ENCODE measurements at regions not wholly inside any gene's neighbourhood (a gene's known extent, or its start where the extent isn't known, plus 50 kb on each side); places are given as distances from the start of the nearest gene placed in this dataset.

DNA sequence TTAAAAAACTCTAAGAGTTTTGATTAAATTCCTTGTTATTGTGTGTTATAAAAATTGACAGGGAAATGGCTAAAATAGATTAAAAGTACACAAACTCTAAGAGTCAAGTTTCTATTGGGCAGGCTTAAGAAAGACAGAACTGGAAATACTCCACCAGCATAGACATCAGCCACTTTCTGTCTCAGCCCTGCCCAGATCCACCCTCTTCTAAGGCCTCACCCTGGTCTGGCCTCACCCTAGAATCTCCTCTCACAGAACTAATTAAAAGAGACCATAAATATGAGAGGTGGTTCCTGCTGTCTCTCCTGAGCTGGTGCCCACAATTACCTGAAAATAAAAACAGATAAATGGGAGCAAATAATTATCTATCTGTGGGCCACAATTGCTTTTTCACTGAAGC lies 1951.0 kb downstream of the TP53TG3F start:
- no peak for DNase-seq

DNA sequence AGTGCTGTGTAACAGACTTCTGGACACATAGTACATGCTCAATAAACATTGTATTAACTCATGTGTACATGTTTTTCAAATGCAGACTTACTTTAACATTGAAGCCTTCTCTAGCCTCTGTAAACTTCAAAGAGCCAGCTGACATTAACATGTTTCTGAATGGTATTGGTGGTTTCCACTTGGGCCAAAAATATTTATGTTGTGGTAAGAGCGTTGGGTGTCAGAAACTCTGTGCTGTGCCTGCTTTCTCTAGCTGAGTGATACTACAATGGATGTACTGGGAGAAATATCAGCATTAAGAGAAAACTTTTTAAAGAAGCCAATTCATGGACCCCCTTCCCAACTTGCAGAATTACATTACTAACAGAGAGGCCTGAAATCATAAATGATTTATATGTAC lies 1951.7 kb downstream of the TP53TG3F start:
- no peak for DNase-seq

More for the DNA sequence above, 1951.0 kb downstream of the TP53TG3F start:
- Mint-ChIP-seq H3K4me3 (no peak overlapping the region), H3K27me3 (ENCODE audit: low read depth) (no peaks in the 10 kb centered on the region), H3K36me3 (ENCODE audit: insufficient read depth in 2 of 2) (peaks cover 3 to 9% of the 10 kb centered on the region in 2 donors), H3K27ac (no peak overlapping the region), H3K9me3 (peaks cover 9 to 24% of the 10 kb centered on the region in 2 donors), H3K4me1 (ENCODE audit: low read depth) (no peaks in the 10 kb centered on the region)
- no peak for ATAC-seq (replicated peaks in 1 of 2)

DNA sequence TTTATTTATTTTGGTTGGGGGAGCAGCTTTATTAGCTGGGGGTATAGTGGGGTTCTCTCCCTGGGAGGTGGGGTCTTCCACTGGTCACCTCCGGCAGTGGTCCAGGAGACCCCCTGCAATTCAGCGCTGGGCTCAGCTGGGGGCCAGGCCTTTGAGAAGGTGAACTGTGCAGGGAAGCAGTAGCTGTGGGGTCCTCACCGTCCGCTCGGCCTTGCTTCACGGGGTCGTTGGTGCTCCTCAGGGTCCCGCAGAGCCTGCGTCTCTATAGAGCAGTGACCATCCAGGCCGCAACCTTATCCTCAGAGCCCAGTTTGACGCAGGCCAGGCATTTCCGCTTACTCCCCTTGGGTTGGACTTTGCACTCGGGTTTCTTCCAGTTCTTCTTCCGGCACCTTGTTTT lies 1954.7 kb downstream of the TP53TG3F start:
- H3K27ac Mint-ChIP-seq: no peak overlapping the region
- H3K4me3 Mint-ChIP-seq: no peak overlapping the region
- DNase-seq (no peak), ATAC-seq (replicated peaks in 1 of 2) (no peak)
- H3K36me3 Mint-ChIP-seq (ENCODE audit: insufficient read depth in 2 of 2): peaks cover 0 to 5% of the 10 kb centered on the region in 2 donors
- H3K27me3 Mint-ChIP-seq (ENCODE audit: low read depth): no peaks in the 10 kb centered on the region
- H3K9me3 Mint-ChIP-seq: peaks cover 10 to 14% of the 10 kb centered on the region in 2 donors
- no peaks in the 10 kb centered on the region for H3K4me1 Mint-ChIP-seq (ENCODE audit: low read depth)

More for the DNA sequence above, 1951.7 kb downstream of the TP53TG3F start:
- ATAC-seq (replicated peaks in 1 of 2): no peak
- H3K36me3 Mint-ChIP-seq (ENCODE audit: insufficient read depth in 2 of 2): peaks cover 3 to 9% of the 10 kb centered on the region in 2 donors
- H3K4me3 Mint-ChIP-seq: no peak overlapping the region
- no peaks in the 10 kb centered on the region for H3K4me1 Mint-ChIP-seq (ENCODE audit: low read depth)
- peaks cover 10 to 23% of the 10 kb centered on the region in 2 donors for H3K9me3 Mint-ChIP-seq
- no peaks in the 10 kb centered on the region for H3K27me3 Mint-ChIP-seq (ENCODE audit: low read depth)
- no peak overlapping the region for H3K27ac Mint-ChIP-seq

DNA sequence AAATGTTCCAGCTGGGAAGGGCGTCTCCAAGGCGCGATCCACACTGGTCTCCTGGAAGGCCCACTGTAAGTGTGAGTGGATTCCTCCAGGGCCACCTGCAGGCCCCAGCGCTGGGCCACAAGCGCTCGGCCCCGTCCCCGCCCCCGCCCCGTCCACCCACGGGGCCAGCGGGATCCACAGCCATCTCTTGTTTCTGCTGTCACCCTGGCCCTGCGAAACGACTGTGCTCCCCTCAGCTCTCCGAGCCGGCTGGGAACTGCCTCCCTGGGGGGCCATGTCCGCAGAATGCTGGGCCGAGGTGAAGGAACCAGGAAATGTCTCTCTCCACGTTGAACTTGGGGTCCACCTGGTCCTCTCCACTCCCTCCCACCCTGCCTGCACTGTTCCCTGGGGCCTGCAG lies 1955.2 kb downstream of the TP53TG3F start:
- Mint-ChIP-seq H3K9me3 (peaks cover 10 to 15% of the 10 kb centered on the region in 2 donors), H3K36me3 (ENCODE audit: insufficient read depth in 2 of 2) (peaks cover 0 to 6% of the 10 kb centered on the region in 2 donors)
- no peak for DNase-seq

DNA sequence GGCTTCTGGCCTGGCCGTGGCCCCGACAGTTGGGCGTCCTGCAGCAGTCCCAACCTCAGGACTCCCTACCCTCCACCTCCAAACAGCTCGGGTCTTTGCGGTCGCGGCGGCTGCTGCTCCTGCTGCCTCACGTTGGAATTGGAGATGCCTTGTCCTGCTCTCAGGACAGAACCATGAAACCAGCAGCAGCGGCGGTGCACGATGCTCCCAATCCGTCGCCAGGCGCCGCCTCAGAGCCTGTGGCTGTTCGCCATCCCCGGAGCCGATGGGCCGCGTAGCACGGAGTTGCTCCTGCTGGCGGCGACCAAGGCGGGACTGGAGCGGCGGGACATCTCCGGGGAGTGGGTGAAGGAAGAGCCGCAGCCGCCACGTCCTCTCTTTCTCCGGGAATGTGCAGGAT lies 1965.9 kb downstream of the TP53TG3F start:
- peaks cover 10 to 19% of the 10 kb centered on the region in 2 donors for H3K9me3 Mint-ChIP-seq
- no peaks in the 10 kb centered on the region for H3K4me1 Mint-ChIP-seq (ENCODE audit: low read depth)
- H3K4me3 Mint-ChIP-seq: no peak overlapping the region
- H3K36me3 Mint-ChIP-seq (ENCODE audit: insufficient read depth in 2 of 2): peaks cover 0 to 3% of the 10 kb centered on the region in 2 donors
- H3K27me3 Mint-ChIP-seq (ENCODE audit: low read depth): no peaks in the 10 kb centered on the region
- DNase-seq (no peak), ATAC-seq (replicated peaks in 1 of 2) (no peak)
- no peak overlapping the region for H3K27ac Mint-ChIP-seq

More for the DNA sequence above, 1955.2 kb downstream of the TP53TG3F start:
- H3K4me3 Mint-ChIP-seq: no peak overlapping the region
- ATAC-seq (replicated peaks in 1 of 2): no peak
- H3K27ac Mint-ChIP-seq: no peak overlapping the region
- H3K27me3 Mint-ChIP-seq (ENCODE audit: low read depth): no peaks in the 10 kb centered on the region
- no peaks in the 10 kb centered on the region for H3K4me1 Mint-ChIP-seq (ENCODE audit: low read depth)

DNA sequence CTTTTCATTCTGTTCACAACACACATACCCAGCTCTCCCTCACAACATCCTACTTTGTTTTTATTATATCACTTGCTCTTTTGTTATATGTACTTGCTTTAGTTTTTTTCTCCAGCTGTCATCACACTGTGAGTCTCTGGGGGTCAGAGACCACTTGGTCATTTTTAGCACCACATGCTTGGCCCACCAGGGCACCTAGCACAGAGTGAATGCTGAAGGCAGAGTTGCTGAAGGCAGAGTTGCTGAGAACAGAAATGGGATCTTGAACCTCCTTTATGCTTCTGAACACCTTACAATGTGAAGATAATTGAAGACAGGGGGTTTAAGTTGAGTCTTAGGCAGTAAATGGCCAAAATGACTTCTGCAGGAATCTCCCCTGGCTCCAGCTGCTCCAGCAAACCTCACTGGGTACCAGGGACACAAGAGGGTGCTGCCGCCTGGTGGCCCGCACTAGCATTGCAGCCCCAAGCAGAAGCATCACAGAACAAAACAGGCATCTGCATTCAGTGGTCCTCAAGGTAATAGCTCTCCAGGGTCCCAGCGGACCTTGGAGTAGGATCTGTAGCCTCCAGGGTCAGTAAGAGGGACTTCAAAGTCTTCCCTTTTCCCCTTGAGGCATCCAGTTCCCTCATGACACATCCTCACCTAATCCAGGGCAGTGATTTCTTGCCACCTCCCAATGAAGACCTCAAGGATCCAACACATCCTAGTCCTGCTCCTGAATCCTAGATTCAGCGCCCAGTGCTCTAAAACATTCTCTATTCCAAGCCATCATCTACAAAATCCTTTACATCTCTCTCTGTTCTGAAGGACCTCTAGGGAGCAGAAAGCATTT lies 1972.6 kb downstream of the TP53TG3F start:
- H3K27ac Mint-ChIP-seq: no peak overlapping the region
- no peaks in the 10 kb centered on the region for H3K36me3 Mint-ChIP-seq (ENCODE audit: insufficient read depth in 2 of 2)
- no peak overlapping the region for H3K4me3 Mint-ChIP-seq
- H3K4me1 Mint-ChIP-seq (ENCODE audit: low read depth): no peaks in the 10 kb centered on the region
- DNase-seq (peak; percentile 9), ATAC-seq (replicated peaks in 1 of 2) (no peak)
- H3K27me3 Mint-ChIP-seq (ENCODE audit: low read depth): no peaks in the 10 kb centered on the region
- peaks cover 8 to 19% of the 10 kb centered on the region in 2 donors for H3K9me3 Mint-ChIP-seq

DNA sequence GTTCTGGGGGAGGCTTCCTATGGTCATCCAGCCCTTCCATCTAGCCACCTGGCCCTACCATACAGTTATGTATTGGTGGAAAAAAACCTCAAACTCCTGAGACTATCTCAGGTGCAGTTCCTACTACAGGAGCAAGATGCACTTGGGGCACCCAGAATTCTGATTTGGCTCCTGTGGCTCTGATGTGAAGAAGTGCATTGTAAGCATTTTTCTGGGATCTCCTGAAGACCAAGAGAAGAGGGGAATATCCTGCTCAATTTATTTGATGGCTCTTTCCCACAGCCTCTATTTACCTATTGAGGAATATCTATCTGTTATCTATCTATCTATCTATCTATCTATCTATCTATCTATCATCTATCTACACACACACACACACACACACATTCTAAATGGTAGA lies 1981.5 kb downstream of the TP53TG3F start:
- Mint-ChIP-seq H3K36me3 (ENCODE audit: insufficient read depth in 2 of 2) (peaks cover 0 to 4% of the 10 kb centered on the region in 2 donors), H3K27me3 (ENCODE audit: low read depth) (no peaks in the 10 kb centered on the region), H3K4me3 (no peak overlapping the region), H3K27ac (no peak overlapping the region), H3K4me1 (ENCODE audit: low read depth) (no peaks in the 10 kb centered on the region), H3K9me3 (peaks cover 5 to 16% of the 10 kb centered on the region in 2 donors)
- ATAC-seq (replicated peaks in 1 of 2): no peak
- no peak for DNase-seq

DNA sequence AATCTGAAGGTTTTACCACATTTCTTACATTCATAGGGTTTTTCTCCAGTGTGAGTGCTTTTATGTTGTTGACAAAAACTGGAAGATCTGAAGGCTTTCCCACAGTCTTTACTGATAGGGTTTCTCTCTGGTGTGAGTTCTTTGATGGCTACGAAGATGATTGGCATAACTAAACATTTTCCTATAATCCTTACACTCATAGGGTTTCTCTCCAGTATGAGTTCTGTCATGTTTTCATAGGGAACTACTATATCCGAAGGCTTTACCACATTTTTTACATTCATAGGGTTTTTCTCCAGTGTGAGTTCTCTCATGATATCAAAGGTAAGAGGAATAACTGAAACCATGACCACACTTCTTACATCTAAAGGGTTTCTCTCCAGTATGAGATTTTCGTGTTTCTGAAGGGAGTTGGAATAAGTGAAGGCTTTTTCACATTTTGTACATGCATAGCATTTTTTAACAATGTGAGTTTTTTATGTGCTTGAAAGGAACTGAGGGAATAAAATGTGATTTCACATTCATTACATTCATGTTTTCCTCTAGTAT lies 1987.7 kb downstream of the TP53TG3F start:
- no peak overlapping the region for H3K27ac Mint-ChIP-seq
- DNase-seq: no peak
- H3K27me3 Mint-ChIP-seq (ENCODE audit: low read depth): no peaks in the 10 kb centered on the region

DNA sequence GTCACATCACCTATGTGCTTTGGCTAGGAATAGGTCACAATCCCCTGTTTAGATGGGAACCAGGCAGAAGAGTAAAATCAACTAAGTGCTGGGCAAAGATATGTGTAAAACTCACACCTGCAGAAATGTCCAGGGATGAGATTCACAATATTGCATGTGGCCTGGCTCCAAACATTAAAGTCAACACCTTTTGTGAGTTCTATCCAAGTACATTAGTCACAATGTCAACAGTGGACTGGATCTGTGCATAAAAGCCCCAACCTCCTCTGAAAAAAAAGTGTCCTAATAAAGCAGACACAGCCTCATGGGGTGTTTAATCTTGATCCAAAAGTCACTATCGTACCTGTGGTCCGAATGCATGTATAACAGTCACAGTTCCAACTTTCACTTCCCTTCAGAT lies 1990.3 kb downstream of the TP53TG3F start:
- Mint-ChIP-seq H3K27me3 (ENCODE audit: low read depth) (no peaks in the 10 kb centered on the region), H3K36me3 (ENCODE audit: insufficient read depth in 2 of 2) (peaks cover 6 to 10% of the 10 kb centered on the region in 2 donors), H3K4me3 (no peak overlapping the region), H3K9me3 (peaks cover 10 to 34% of the 10 kb centered on the region in 2 donors), H3K4me1 (ENCODE audit: low read depth) (no peaks in the 10 kb centered on the region), H3K27ac (no peak overlapping the region)
- DNase-seq: no peak
- no peak for ATAC-seq (replicated peaks in 1 of 2)

More for the DNA sequence above, 1987.7 kb downstream of the TP53TG3F start:
- no peak overlapping the region for H3K4me3 Mint-ChIP-seq
- H3K4me1 Mint-ChIP-seq (ENCODE audit: low read depth): no peaks in the 10 kb centered on the region
- H3K9me3 Mint-ChIP-seq: peaks cover 12 to 37% of the 10 kb centered on the region in 2 donors
- peaks cover 6 to 10% of the 10 kb centered on the region in 2 donors for H3K36me3 Mint-ChIP-seq (ENCODE audit: insufficient read depth in 2 of 2)
- ATAC-seq (replicated peaks in 1 of 2): no peak

DNA sequence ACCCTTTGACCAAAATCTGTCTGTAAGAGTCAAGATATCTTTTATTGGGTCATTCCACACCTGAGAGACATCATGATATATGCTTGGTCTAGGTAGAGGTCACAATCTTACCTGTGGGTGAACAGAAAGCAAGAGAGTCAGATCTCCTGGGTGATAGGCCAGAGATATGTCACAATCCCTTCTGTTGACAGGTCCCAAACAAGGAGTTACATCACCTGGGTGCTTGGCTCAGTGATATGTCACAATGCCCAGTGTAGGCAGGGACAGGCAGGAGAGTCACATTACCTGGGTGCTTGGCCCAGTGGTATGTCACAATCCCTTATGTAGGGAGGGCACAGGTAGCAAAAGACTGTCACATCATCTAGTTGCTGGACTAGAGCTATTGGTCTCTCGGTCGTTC lies 1991.2 kb downstream of the TP53TG3F start:
- Mint-ChIP-seq H3K4me1 (ENCODE audit: low read depth) (no peaks in the 10 kb centered on the region), H3K27me3 (ENCODE audit: low read depth) (no peaks in the 10 kb centered on the region), H3K27ac (no peak overlapping the region), H3K36me3 (ENCODE audit: insufficient read depth in 2 of 2) (peaks cover 8 to 10% of the 10 kb centered on the region in 2 donors), H3K4me3 (no peak overlapping the region), H3K9me3 (peaks cover 10 to 30% of the 10 kb centered on the region in 2 donors)
- no peak for ATAC-seq (replicated peaks in 1 of 2)
- DNase-seq: no peak

DNA sequence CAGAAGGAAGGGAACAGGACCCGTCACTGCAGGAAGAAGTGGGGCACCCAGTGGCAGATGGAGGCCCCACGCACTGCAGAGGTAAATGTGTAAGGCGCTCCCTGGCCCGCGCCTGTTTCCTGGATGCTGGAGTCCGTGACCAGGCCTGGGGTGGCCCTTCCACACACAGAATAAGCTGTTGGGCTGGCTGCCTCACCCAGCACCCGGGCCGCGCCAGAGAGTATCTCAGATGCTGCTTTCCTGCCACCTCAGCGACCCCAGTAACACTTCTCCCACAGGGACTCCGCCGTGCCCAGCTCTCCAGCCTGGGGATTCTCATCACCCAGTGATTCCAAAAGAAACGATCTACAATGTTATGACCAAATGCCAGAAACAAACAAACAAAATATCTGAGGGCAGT lies 1993.1 kb downstream of the TP53TG3F start:
- Mint-ChIP-seq H3K27me3 (ENCODE audit: low read depth) (no peaks in the 10 kb centered on the region), H3K4me1 (ENCODE audit: low read depth) (no peaks in the 10 kb centered on the region), H3K27ac (no peak overlapping the region), H3K36me3 (ENCODE audit: insufficient read depth in 2 of 2) (peaks cover 7 to 9% of the 10 kb centered on the region in 2 donors), H3K9me3 (peaks cover 6 to 31% of the 10 kb centered on the region in 2 donors), H3K4me3 (no peak overlapping the region)
- ATAC-seq (replicated peaks in 1 of 2) (no peak), DNase-seq (no peak)

DNA sequence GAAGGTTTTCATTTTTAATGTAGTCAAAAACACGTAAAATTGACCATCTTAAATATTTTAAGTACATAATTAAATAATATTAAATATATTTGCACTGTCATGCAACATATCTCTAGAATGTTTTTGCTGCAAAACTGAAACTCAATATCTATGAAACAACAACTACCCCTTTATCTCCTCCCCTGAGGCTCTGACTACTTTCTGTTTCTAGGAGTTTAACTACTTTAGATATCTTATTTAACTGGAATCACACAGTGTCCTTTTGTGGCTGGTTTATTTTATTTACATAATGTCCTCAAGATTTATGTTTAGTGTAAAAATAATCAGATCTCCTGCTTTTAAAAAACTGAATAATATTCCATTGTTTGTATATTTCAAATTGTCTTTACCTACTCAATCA lies 2003.9 kb downstream of the TP53TG3F start:
- ATAC-seq (replicated peaks in 1 of 2): no peak
- peaks cover 6 to 15% of the 10 kb centered on the region in 2 donors for H3K9me3 Mint-ChIP-seq
- no peak overlapping the region for H3K4me3 Mint-ChIP-seq

DNA sequence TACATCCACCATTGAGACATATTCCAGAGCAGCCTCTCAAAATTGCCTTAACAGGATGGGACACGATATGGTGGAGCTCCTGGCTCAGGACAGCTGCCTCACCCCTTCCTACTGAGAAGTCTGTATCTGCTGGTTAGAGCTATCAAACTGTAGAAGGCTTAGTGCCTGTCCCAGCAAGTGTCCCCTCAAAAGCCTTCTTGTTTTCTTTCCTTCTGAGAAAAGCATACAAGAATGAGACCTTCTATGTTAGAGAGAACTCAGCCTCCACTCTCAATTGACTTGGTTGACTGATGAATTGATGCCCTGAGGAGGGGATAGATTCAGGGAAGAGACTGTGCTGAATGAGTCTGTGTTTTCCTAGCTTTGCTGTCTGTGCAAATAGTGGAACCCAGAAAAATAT lies 2020.9 kb downstream of the TP53TG3F start:
- H3K4me3 Mint-ChIP-seq: no peak overlapping the region
- H3K4me1 Mint-ChIP-seq (ENCODE audit: low read depth): no peaks in the 10 kb centered on the region
- H3K9me3 Mint-ChIP-seq: peaks cover 3 to 5% of the 10 kb centered on the region in 2 donors
- DNase-seq (no peak), ATAC-seq (replicated peaks in 1 of 2) (no peak)
- H3K27ac Mint-ChIP-seq: no peak overlapping the region
- no peaks in the 10 kb centered on the region for H3K36me3 Mint-ChIP-seq (ENCODE audit: insufficient read depth in 2 of 2)
- H3K27me3 Mint-ChIP-seq (ENCODE audit: low read depth): no peaks in the 10 kb centered on the region

More for the DNA sequence above, 2003.9 kb downstream of the TP53TG3F start:
- Mint-ChIP-seq H3K36me3 (ENCODE audit: insufficient read depth in 2 of 2) (peaks cover 4 to 5% of the 10 kb centered on the region in 2 donors), H3K27ac (no peak overlapping the region), H3K4me1 (ENCODE audit: low read depth) (no peaks in the 10 kb centered on the region), H3K27me3 (ENCODE audit: low read depth) (no peaks in the 10 kb centered on the region)
- DNase-seq: no peak
